ENCODE measurements at regions not wholly inside any gene's neighbourhood (a gene's known extent, or its start where the extent isn't known, plus 50 kb on each side); places are given as distances from the start of the nearest gene placed in this dataset.

- TF ChIP-seq SIN3A (IDR thresholded peaks at IDR 0.05; ENCODE audit: borderline replicate concordance, insufficient read depth, low read length): no peak
- no peak for TF ChIP-seq REST (IDR thresholded peaks at IDR 0.05; ENCODE audit: insufficient read depth in 1 of 2, low read depth in 2 of 2, low read length in 2 of 2)
- TF ChIP-seq TAF1 (IDR thresholded peaks at IDR 0.05; ENCODE audit: borderline replicate concordance, insufficient read depth, low read length): no peak
- TF ChIP-seq POLR2AphosphoS5 (IDR thresholded peaks at IDR 0.05; ENCODE audit: low read depth, low read length): no peak
- no peak for TF ChIP-seq FOXP2 (optimal IDR thresholded peaks at IDR 0.05; ENCODE audit: borderline replicate concordance, extremely low read depth, extremely low read length, insufficient read depth)
These were observed 145.3 kb downstream of the RPS24 start for GRCh38 chr10:78178940-78179339.

GRCh38 chr10:78179886-78180705 lies 146.4 kb downstream of the RPS24 start:
- TF ChIP-seq SIN3A (IDR thresholded peaks at IDR 0.05; ENCODE audit: borderline replicate concordance, insufficient read depth, low read length): no peak
- TF ChIP-seq REST (IDR thresholded peaks at IDR 0.05; ENCODE audit: insufficient read depth in 1 of 2, low read depth in 2 of 2, low read length in 2 of 2): no peak
- no peak for TF ChIP-seq TAF1 (IDR thresholded peaks at IDR 0.05; ENCODE audit: borderline replicate concordance, insufficient read depth, low read length)
- TF ChIP-seq POLR2AphosphoS5 (IDR thresholded peaks at IDR 0.05; ENCODE audit: low read depth, low read length): no peak
- TF ChIP-seq FOXP2 (optimal IDR thresholded peaks at IDR 0.05; ENCODE audit: borderline replicate concordance, extremely low read depth, extremely low read length, insufficient read depth): no peak

- no peak for TF ChIP-seq TAF1 (IDR thresholded peaks at IDR 0.05; ENCODE audit: borderline replicate concordance, insufficient read depth, low read length)
- TF ChIP-seq SIN3A (IDR thresholded peaks at IDR 0.05; ENCODE audit: borderline replicate concordance, insufficient read depth, low read length): no peak
- no peak for TF ChIP-seq FOXP2 (optimal IDR thresholded peaks at IDR 0.05; ENCODE audit: borderline replicate concordance, extremely low read depth, extremely low read length, insufficient read depth)
- no peak for TF ChIP-seq REST (IDR thresholded peaks at IDR 0.05; ENCODE audit: insufficient read depth in 1 of 2, low read depth in 2 of 2, low read length in 2 of 2)
- TF ChIP-seq POLR2AphosphoS5 (IDR thresholded peaks at IDR 0.05; ENCODE audit: low read depth, low read length): no peak
These were observed 147.9 kb downstream of the RPS24 start for GRCh38 chr10:78181381-78182055.

GRCh38 chr10:78182841-78183240 lies 149.2 kb downstream of the RPS24 start:
- no peak for TF ChIP-seq TAF1 (IDR thresholded peaks at IDR 0.05; ENCODE audit: borderline replicate concordance, insufficient read depth, low read length)
- no peak for TF ChIP-seq REST (IDR thresholded peaks at IDR 0.05; ENCODE audit: insufficient read depth in 1 of 2, low read depth in 2 of 2, low read length in 2 of 2)
- no peak for TF ChIP-seq FOXP2 (optimal IDR thresholded peaks at IDR 0.05; ENCODE audit: borderline replicate concordance, extremely low read depth, extremely low read length, insufficient read depth)
- TF ChIP-seq SIN3A (IDR thresholded peaks at IDR 0.05; ENCODE audit: borderline replicate concordance, insufficient read depth, low read length): no peak
- TF ChIP-seq POLR2AphosphoS5 (IDR thresholded peaks at IDR 0.05; ENCODE audit: low read depth, low read length): no peak
